ENCODE measurements at regions not wholly inside any gene's neighbourhood (a gene's known extent, or its start where the extent isn't known, plus 50 kb on each side); places are given as distances from the start of the nearest gene placed in this dataset.
"Not testable (repeated sequence)": the region's sequence is repeated elsewhere in the genome, so short reads cannot be mapped to it uniquely, and the experiment has no call there.

DNA sequence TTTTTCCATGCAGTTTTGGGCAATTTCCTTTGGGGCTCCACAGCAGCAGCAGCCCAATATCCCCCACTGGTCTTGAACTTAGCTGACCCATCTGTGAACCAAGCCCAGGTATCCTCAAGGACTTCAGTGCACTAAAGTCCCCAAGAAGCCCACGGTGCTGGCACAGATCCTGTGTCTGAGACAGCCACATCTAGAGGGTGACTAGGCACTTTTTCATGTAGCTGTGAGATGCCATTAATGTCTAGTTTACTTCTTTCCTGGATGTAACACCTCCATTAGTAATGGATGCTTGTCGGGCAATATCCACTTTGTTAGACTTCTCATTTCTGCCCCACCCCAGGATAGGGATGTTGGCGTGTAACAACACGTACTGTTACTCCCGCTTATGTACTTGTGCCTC is 117.9 kb downstream of the GPCPD1 start:
- Mint-ChIP-seq H3K36me3 (ENCODE audit: low read depth) (no peaks in the 10 kb centered on the region), H3K4me1 (peaks cover 5% of the 10 kb centered on the region), H3K27ac (no peak overlapping the region), H3K4me3 (no peak overlapping the region), H3K27me3 (peaks cover 13% of the 10 kb centered on the region), H3K9me3 (no peaks in the 10 kb centered on the region)
- DNase-seq: no peak
- intact Hi-C loops (cut with micrococcal nuclease): no loop called here

DNA sequence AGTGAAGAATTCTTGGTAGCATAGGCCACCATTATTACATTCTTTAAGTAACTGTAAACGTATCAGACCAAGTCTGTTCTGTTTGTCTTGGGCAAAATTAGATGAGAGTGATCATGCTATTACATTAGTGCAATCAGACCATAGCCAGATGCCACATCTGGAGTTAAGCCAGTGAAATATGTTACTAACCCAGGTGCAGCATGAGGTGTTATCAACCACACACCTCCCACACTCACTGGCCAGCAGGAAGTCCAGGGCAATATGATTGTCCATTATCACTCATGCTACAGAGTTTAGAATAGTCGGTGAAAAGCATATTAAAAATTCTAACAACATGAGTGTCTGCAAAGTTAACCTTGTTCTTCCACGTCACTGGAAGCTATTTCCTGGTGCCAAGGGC is 119.4 kb downstream of the GPCPD1 start:
- Mint-ChIP-seq H3K27me3 (peaks cover 19% of the 10 kb centered on the region), H3K9me3 (no peaks in the 10 kb centered on the region), H3K27ac (no peak overlapping the region), H3K36me3 (ENCODE audit: low read depth) (no peaks in the 10 kb centered on the region), H3K4me3 (no peak overlapping the region), H3K4me1 (peaks cover 9% of the 10 kb centered on the region)
- intact Hi-C loops (cut with micrococcal nuclease): no loop called here
- no peak for DNase-seq

DNA sequence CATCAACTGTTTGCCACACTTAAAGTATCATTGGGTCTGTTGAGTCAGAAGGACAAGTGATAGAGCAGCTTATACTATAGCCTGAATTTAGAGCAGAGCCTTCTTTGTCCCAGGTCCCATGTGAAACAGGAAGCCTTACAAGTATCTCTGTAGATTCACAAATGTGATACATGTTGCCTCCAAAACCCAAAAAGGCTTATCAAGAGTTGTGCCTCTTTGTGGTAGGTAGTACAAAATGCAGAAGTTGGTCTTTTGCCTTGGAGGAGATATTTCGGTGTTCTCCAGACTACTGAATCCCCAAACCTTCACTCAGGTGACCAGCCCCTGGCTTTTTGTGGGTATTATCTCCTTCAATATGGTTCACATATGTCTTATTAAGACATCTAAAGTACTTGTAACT is 121.2 kb downstream of the GPCPD1 start:
- no peak overlapping the region for H3K4me3 Mint-ChIP-seq
- intact Hi-C loops (cut with micrococcal nuclease): no loop called here
- no peak for DNase-seq
- peaks cover 17% of the 10 kb centered on the region for H3K27me3 Mint-ChIP-seq
- H3K9me3 Mint-ChIP-seq: no peaks in the 10 kb centered on the region
- H3K4me1 Mint-ChIP-seq: peaks cover 15% of the 10 kb centered on the region
- no peaks in the 10 kb centered on the region for H3K36me3 Mint-ChIP-seq (ENCODE audit: low read depth)
- no peak overlapping the region for H3K27ac Mint-ChIP-seq

DNA sequence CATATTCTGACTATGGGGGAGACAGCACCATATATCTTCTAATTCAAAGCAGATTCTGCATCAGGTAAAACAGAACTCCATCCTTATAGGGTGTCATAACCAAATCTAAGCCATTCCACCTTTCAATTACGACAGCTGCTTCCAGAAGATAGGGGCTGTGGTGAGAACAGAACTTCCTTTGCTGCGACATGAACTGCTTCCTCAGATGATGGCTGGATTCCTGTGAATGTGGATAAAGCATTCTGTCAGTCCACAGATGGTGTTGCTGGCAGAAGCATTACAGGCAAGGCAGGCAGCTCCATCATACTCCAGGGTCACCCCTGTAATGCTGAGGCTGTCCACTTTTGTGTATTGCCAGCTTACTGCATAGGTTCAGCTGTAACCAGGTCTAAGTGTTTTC is 122.0 kb downstream of the GPCPD1 start:
- DNase-seq: no peak
- H3K4me3 Mint-ChIP-seq: no peak overlapping the region
- intact Hi-C loops (cut with micrococcal nuclease): no loop called here
- peaks cover 17% of the 10 kb centered on the region for H3K27me3 Mint-ChIP-seq
- H3K36me3 Mint-ChIP-seq (ENCODE audit: low read depth): no peaks in the 10 kb centered on the region
- no peak overlapping the region for H3K27ac Mint-ChIP-seq
- H3K4me1 Mint-ChIP-seq: peaks cover 15% of the 10 kb centered on the region
- no peaks in the 10 kb centered on the region for H3K9me3 Mint-ChIP-seq

DNA sequence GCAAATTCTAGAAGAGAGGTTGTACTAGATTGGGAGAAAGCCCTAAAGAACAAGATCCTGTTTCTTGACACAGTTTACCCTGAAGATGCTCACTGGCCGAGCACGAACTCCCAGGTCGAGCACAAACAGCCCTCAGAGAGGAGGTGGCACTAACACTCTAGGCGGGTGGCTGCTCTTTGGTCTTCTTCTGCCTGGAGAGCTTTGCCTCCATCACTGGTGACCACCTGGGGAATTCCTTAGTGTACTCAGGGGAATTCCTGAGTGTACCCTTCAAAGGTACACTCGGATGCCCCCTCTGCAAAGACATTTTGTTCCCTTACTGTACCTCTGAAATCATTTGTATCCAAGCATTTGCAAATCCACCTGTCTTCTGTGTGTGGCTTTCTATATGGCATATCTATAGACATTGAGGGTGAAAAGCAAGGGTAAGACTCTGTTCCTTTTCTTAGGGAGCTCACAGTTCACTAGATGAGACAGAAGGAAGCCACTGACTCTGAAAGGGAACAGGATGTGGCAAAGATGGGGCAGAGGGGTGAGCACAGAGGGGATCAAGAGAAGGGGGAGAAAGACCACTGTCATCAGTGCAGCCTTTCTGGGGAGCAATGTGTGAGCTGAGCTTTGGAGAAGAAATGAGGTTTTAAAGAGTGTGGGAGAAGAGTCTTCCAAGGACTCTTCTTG is 124.3 kb downstream of the GPCPD1 start:
- no peak overlapping the region for H3K27ac Mint-ChIP-seq
- H3K4me1 Mint-ChIP-seq: peaks cover 15% of the 10 kb centered on the region
- peaks cover 15% of the 10 kb centered on the region for H3K27me3 Mint-ChIP-seq
- intact Hi-C loops (cut with micrococcal nuclease): no loop called here
- H3K9me3 Mint-ChIP-seq: no peaks in the 10 kb centered on the region
- no peaks in the 10 kb centered on the region for H3K36me3 Mint-ChIP-seq (ENCODE audit: low read depth)
- H3K4me3 Mint-ChIP-seq: no peak overlapping the region
- no peak for DNase-seq

DNA sequence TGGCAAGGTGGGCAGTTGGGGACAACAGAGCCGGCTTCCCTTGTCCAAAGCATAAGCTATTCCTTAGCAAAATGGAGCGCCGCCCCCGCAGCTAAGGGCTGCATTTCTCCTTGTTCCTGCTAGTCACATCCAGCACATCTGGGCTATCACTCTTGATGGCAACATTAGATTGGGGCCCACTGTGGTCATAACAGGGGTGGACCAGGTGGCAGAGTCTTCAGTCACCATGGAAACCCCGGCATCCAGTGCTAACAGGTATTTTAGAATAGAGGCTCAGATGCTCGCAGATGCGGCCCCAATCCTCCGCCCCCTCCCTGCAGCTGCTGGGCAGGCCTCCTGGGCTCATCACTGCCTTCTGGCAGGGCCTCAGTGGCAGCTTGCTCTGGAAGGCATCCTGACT is 125.9 kb downstream of the GPCPD1 start:
- Mint-ChIP-seq H3K36me3 (ENCODE audit: low read depth) (no peaks in the 10 kb centered on the region), H3K27ac (no peak overlapping the region), H3K4me1 (peaks cover 9% of the 10 kb centered on the region), H3K4me3 (no peak overlapping the region), H3K27me3 (peaks cover 15% of the 10 kb centered on the region), H3K9me3 (no peaks in the 10 kb centered on the region)
- intact Hi-C loops (cut with micrococcal nuclease): no loop called here
- no peak for DNase-seq

DNA sequence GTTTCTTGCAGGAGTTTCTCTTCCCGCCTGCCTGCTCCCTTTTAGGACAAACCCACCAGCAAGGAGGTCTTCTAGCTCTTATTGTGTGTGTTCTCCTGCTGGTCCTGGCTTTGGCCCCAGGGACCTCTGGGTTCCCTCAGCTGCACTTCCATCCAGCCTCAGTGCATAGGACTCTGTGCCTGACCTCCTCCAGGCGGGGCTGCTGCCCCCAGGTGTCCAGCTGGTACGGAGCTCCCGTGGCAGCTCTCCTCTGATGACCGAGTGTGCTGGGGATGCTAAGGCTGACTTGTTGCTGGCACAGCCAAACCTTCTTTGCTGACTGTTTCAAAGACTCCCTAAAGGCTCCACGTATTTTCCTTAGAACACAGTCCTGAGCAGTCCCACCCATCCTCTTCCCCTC is 126.5 kb downstream of the GPCPD1 start:
- peaks cover 9% of the 10 kb centered on the region for H3K4me1 Mint-ChIP-seq
- DNase-seq: no peak
- intact Hi-C loops (cut with micrococcal nuclease): no loop called here
- no peak overlapping the region for H3K27ac Mint-ChIP-seq
- no peak overlapping the region for H3K4me3 Mint-ChIP-seq
- H3K36me3 Mint-ChIP-seq (ENCODE audit: low read depth): no peaks in the 10 kb centered on the region
- H3K27me3 Mint-ChIP-seq: peaks cover 15% of the 10 kb centered on the region
- no peaks in the 10 kb centered on the region for H3K9me3 Mint-ChIP-seq

DNA sequence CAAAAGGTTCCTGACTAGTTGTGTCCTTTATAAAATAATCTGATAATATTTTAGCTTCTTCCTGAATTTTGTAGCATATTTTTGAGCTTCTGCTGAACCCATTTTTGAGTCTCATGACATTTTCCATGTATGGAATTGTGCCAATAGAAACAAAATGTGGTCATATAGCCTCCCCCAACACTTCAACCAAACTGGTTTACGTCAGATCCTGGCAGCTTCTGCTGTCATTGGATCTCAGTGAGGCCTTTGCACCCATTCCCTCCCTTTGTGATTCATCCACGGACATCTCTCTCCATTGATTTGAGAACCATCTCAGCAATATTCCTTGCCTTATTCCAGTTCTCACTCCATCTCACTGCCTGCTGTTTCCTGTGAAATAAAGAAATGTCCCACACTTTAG is 128.0 kb downstream of the GPCPD1 start:
- Mint-ChIP-seq H3K27ac (no peak overlapping the region), H3K36me3 (ENCODE audit: low read depth) (no peaks in the 10 kb centered on the region), H3K27me3 (peaks cover 5% of the 10 kb centered on the region), H3K9me3 (no peaks in the 10 kb centered on the region), H3K4me3 (no peak overlapping the region), H3K4me1 (peaks cover 12% of the 10 kb centered on the region)
- intact Hi-C loops (cut with micrococcal nuclease): no loop called here
- no peak for DNase-seq

DNA sequence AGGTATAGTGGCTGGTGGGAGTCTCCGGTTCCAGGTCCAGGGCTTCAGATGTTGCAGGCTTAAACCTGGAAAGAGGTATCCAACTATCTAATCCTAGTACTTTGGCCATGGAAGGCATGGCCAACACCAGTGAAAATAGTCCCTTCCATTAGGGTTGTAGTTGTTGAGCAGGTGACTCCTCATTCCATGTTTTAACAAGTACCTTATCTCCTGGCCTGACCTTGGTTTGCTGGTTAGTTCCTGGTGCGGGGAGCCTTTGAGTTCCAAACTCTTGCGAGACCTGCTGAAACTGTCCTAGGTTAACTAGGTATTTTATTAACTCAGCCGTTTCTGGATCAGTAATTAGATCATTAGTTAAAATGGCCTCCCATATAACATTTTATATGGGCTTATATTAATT is 128.9 kb downstream of the GPCPD1 start:
- intact Hi-C loops (cut with micrococcal nuclease): no loop called here
- Mint-ChIP-seq H3K4me3 (no peak overlapping the region), H3K4me1 (peaks cover 12% of the 10 kb centered on the region), H3K27me3 (peaks cover 2% of the 10 kb centered on the region), H3K36me3 (ENCODE audit: low read depth) (no peaks in the 10 kb centered on the region), H3K27ac (no peak overlapping the region), H3K9me3 (no peaks in the 10 kb centered on the region)
- no peak for DNase-seq

DNA sequence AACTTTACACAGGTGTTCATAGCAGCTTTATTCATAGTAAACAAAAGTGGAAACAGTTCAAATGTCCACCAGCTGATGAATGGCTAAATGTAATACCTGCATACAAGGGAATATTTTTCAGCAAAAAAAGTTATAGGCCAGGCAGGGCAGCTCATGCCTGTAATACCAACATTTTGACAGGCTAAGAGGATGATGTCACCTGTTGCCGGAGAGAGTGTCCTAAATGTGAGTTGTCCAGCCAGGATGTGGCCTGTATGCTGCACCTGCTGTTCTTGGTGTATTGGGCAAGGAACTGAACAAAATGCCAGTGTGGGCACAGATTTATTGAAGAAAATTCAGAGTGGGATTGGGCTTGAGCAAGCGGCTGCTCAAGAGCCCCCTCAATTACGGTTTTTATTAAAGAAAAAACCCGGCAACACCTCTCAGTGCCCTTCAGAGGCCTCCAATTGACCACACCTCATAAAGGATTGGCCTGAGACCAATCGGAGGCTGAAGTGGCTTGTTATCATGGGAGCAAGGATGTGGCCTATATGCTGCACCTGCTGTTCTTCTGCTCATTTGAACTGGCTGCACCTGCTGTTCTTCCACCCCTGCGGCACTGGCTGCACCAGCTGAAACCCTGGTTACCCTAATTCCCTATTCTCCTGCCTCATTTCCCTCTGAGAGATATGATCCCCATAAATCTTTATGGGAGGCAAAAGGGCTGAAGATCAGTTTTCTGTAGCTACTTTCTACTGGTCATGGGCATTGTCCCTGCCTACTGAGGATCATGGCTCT is 129.8 kb downstream of the GPCPD1 start:
- H3K9me3 Mint-ChIP-seq: no peaks in the 10 kb centered on the region
- no peak overlapping the region for H3K4me3 Mint-ChIP-seq
- no peak for DNase-seq
- peaks cover 4% of the 10 kb centered on the region for H3K4me1 Mint-ChIP-seq
- no peaks in the 10 kb centered on the region for H3K36me3 Mint-ChIP-seq (ENCODE audit: low read depth)
- H3K27ac Mint-ChIP-seq: no peak overlapping the region
- no peaks in the 10 kb centered on the region for H3K27me3 Mint-ChIP-seq
- intact Hi-C loops (cut with micrococcal nuclease): no loop called here

DNA sequence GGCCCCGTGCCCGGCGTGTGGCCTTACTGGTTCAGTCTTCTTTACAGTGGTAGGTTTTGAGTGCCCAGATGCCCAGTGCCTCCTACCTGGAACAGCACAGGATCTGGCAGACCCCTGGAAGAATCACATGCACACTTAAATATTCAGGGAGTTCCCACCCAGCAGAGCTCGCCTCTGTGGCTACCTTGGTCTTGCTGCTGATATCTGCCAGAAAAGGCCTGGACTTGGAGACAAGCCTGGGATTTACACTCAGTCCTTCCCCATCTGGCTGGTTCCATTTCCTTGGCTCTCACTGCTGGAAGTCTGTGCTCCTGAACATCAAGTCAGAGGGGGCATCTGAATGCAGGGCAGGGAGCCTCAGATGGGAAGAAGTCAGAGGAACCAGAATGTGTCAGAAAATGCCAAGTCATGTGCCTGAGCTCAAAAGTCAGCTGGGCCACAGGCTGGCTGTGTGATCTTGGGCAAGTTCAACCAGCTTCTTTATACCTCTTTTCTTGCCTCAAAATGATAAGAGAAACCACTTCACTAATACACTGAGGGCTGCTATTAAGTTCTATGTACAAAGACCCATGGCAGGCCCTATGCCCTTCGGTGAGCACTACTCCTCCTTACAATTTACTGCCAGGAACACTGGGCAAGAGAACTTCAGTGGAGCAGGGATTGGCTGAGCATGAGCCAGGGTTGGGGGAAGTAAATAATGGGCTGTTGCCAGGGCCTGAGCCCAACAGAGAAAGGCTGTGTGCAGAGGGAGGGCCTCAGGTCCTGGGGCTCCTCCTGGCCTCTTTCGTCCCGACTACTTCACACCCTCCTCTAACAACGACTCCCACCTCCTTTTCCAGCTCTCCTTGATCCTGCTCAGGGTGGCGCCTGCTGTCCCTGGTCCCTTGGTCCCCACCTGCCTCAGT is 135.9 kb downstream of the GPCPD1 start:
- DNase-seq: no peak
- Mint-ChIP-seq H3K9me3 (no peaks in the 10 kb centered on the region), H3K36me3 (ENCODE audit: low read depth) (no peaks in the 10 kb centered on the region), H3K27me3 (no peaks in the 10 kb centered on the region), H3K27ac (no peak overlapping the region), H3K4me3 (no peak overlapping the region), H3K4me1 (peaks cover 2% of the 10 kb centered on the region)
- intact Hi-C loops (cut with micrococcal nuclease): no loop called here

DNA sequence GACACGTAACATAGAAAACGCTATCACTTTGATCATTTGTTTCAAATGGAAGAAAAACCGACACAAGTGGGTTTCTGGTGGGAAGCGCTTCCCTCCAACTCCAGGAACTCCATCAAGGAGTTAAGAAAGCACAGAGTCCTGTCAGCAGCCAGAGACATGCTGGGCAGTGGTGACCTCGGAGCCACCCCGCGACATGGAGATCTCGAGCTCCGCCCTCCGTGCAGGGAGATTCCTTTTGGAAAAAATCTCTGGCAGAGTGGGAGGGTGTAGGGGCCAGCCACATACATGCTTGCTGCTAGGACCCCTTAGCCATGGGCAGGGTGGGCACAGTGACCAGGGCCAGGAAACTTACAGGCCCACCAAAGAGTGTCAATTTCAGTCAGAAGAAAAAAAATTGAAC is 138.9 kb downstream of the GPCPD1 start:
- H3K9me3 Mint-ChIP-seq; H3K4me3 Mint-ChIP-seq; H3K27me3 Mint-ChIP-seq; DNase-seq; intact Hi-C loops (cut with micrococcal nuclease); H3K36me3 Mint-ChIP-seq (ENCODE audit: low read depth); H3K4me1 Mint-ChIP-seq; H3K27ac Mint-ChIP-seq: not testable (repeated sequence)

DNA sequence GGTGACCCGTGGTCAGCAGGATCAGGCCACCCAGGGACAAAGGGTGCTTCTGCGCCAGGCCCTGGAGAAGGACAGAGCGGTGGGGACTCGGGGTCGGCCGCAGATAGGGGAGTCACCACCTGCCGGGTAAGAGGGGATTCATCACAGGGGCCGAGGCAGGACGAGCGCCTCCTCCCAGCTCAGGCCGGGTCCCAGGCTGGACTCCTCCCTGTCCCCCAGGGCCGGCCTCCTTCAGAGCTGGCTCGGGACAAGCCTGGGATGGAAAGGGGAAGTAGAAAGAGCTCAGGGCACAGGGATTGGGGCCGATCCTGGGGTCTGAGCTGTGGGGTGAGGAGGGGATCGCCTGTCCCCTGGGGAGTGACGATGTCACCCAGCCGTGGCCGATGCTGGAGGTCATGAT is 139.4 kb downstream of the GPCPD1 start:
- no peak overlapping the region for H3K4me3 Mint-ChIP-seq
- intact Hi-C loops (cut with micrococcal nuclease): no loop called here
- no peak for DNase-seq
- no peak overlapping the region for H3K27ac Mint-ChIP-seq
- no peaks in the 10 kb centered on the region for H3K36me3 Mint-ChIP-seq (ENCODE audit: low read depth)
- H3K4me1 Mint-ChIP-seq: no peaks in the 10 kb centered on the region
- no peaks in the 10 kb centered on the region for H3K9me3 Mint-ChIP-seq
- H3K27me3 Mint-ChIP-seq: peaks cover 2% of the 10 kb centered on the region

DNA sequence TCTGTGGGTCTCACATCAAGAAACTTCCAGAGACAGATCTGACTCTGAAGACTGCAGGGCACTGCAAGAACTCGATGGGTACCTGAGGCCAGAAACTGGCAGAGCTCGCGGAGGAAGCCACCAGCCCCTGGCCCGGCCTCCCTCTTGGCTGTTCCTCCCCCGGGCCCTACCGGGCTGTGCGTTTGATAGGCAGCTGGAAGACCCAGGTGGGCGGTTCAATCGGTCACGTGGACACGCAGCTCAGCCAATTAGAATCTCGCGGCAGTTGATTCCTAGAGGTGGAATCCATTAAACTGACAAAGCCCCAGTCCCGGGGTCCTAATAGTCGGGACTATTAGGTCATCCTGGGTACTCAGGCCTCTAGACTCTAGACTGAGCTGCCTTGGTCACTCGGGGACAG is 139.9 kb downstream of the GPCPD1 start:
- Mint-ChIP-seq H3K27ac (no peak overlapping the region), H3K4me3 (no peak overlapping the region)

More for the DNA sequence above, 139.9 kb downstream of the GPCPD1 start:
- intact Hi-C loops (cut with micrococcal nuclease): no loop called here
- Mint-ChIP-seq H3K27me3 (peaks cover 2% of the 10 kb centered on the region), H3K36me3 (ENCODE audit: low read depth) (no peaks in the 10 kb centered on the region), H3K9me3 (no peaks in the 10 kb centered on the region), H3K4me1 (no peaks in the 10 kb centered on the region)
- DNase-seq: no peak

Data from activated CD4-positive, alpha-beta T cell treated with anti-CD3 and anti-CD28 coated beads, Interleukin-2, amount 10 ng/mL, durations not matched to agents 24 days and 14 days (primary cell).